ENCODE measurements at regions not wholly inside any gene's neighbourhood (a gene's known extent, or its start where the extent isn't known, plus 50 kb on each side); places are given as distances from the start of the nearest gene placed in this dataset.

- TF ChIP-seq CTCF (IDR thresholded peaks at IDR 0.05; ENCODE audit: low read depth, low read length), result no peak
- no peak overlapping the region for H3K4me3 ChIP-seq (replicated peaks in 1 of 2; ENCODE audit: low read depth in 2 of 2, low read length in 2 of 2)
- no peak for DNase-seq (ENCODE audit: low read depth in 2 of 2)
Measured at GRCh38 chr5:148708854-148709253, 54.5 kb upstream of the HTR4 start.

- TF ChIP-seq CTCF (IDR thresholded peaks at IDR 0.05; ENCODE audit: low read depth, low read length), result no peak
- peak in 1 of 2 donors; percentile 71 for DNase-seq (ENCODE audit: low read depth in 2 of 2)
- H3K4me3 ChIP-seq (replicated peaks in 1 of 2; ENCODE audit: low read depth in 2 of 2, low read length in 2 of 2), result no peak overlapping the region
Measured at GRCh38 chr5:148711961-148712360, 57.6 kb upstream of the HTR4 start.

GRCh38 chr5:148713735-148714508 is 59.6 kb upstream of the HTR4 start:
- DNase-seq (ENCODE audit: low read depth in 2 of 2), result no peak
- H3K4me3 ChIP-seq (replicated peaks in 1 of 2; ENCODE audit: low read depth in 2 of 2, low read length in 2 of 2), result no peak overlapping the region
- no peak for TF ChIP-seq CTCF (IDR thresholded peaks at IDR 0.05; ENCODE audit: low read depth, low read length)

GRCh38 chr5:148716716-148717115 is 62.4 kb upstream of the HTR4 start:
- TF ChIP-seq CTCF (IDR thresholded peaks at IDR 0.05; ENCODE audit: low read depth, low read length), result no peak
- DNase-seq (ENCODE audit: low read depth in 2 of 2), result no peak
- H3K4me3 ChIP-seq (replicated peaks in 1 of 2; ENCODE audit: low read depth in 2 of 2, low read length in 2 of 2), result no peak overlapping the region

GRCh38 chr5:148717668-148718067 is 63.3 kb upstream of the HTR4 start:
- DNase-seq (ENCODE audit: low read depth in 2 of 2), result no peak
- no peak for TF ChIP-seq CTCF (IDR thresholded peaks at IDR 0.05; ENCODE audit: low read depth, low read length)
- no peak overlapping the region for H3K4me3 ChIP-seq (replicated peaks in 1 of 2; ENCODE audit: low read depth in 2 of 2, low read length in 2 of 2)

GRCh38 chr5:148719605-148720004 is 65.3 kb upstream of the HTR4 start:
- DNase-seq (ENCODE audit: low read depth in 2 of 2), result no peak
- no peak for TF ChIP-seq CTCF (IDR thresholded peaks at IDR 0.05; ENCODE audit: low read depth, low read length)
- no peak overlapping the region for H3K4me3 ChIP-seq (replicated peaks in 1 of 2; ENCODE audit: low read depth in 2 of 2, low read length in 2 of 2)

- DNase-seq (ENCODE audit: low read depth in 2 of 2), result no peak
- H3K4me3 ChIP-seq (replicated peaks in 1 of 2; ENCODE audit: low read depth in 2 of 2, low read length in 2 of 2), result no peak overlapping the region
- TF ChIP-seq CTCF (IDR thresholded peaks at IDR 0.05; ENCODE audit: low read depth, low read length), result no peak
Measured at GRCh38 chr5:148720257-148720656, 65.9 kb upstream of the HTR4 start.

Data from cardiac fibroblast (primary cell).